Keratinocyte (primary cell): ENCODE measurements at regions not wholly inside any gene's neighbourhood (a gene's known extent, or its start where the extent isn't known, plus 50 kb on each side); places are given as distances from the start of the nearest gene placed in this dataset.

Experiments used
- DNase-seq: peaks from one replicate; pipeline ENCODE4 v3.0.0-alpha.2; 2011; ENCODE audit warnings: low read depth, missing footprints, low spot score
- FAIRE-seq: peaks from 2 replicates; lab custom pipeline; 2011; peaks lifted over from hg19 to GRCh38; lab: Jason Lieb, UNC
- H2AFZ ChIP-seq: 2 replicates; pipeline ENCODE4 v1.6.0; 2012; ENCODE audit warnings: low read length, control low read depth, inconsistent platforms; ENCODE audit not compliant: control insufficient read depth
- H3K27ac ChIP-seq: 2 replicates; pipeline ENCODE4 v1.5.1; 2011; ENCODE audit warnings: low read length; ENCODE audit not compliant: control insufficient read depth, insufficient read depth
- H3K27me3 ChIP-seq: 3 replicates; pipeline ENCODE4 v1.6.0; 2011; ENCODE audit warnings: low read length; ENCODE audit not compliant: control insufficient read depth, insufficient read depth; ENCODE audit errors: extremely low read depth
- H3K36me3 ChIP-seq, 2 experiments: 2 replicates in 1 of 2; 3 replicates in 1 of 2; pipeline ENCODE4 v1.5.1; 2011; ENCODE audit warnings: low read length in 2 of 2, mild to moderate bottlenecking in 1 of 2; ENCODE audit not compliant: control insufficient read depth in 2 of 2, insufficient read depth in 2 of 2; ENCODE audit errors: extremely low read depth in 1 of 2
- H3K4me1 ChIP-seq: 3 replicates; pipeline ENCODE4 v1.5.1; 2011; ENCODE audit warnings: low read length; ENCODE audit not compliant: control insufficient read depth, insufficient read depth; ENCODE audit errors: extremely low read depth
- H3K4me2 ChIP-seq: 3 replicates; pipeline ENCODE4 v1.6.0; 2011; ENCODE audit warnings: low read depth, low read length; ENCODE audit not compliant: control insufficient read depth, insufficient read depth; ENCODE audit errors: extremely low read depth
- H3K4me3 ChIP-seq, 3 experiments: fragments of 200-600 bp in 1 of 3; sonication (generic) in 1 of 3; 2 replicates in 2 of 3; 3 replicates in 1 of 3; pipeline ENCODE4 v1.5.1; 2011 to 2016; ENCODE audit warnings: low read length in 3 of 3, mild to moderate bottlenecking in 3 of 3, control low read depth in 2 of 3, inconsistent platforms in 1 of 3, low read depth in 1 of 3, mixed read lengths in 1 of 3, mixed run types in 1 of 3, moderate library complexity in 1 of 3; ENCODE audit not compliant: control insufficient read depth in 2 of 3, insufficient read depth in 2 of 3; ENCODE audit errors: extremely low read depth in 1 of 3
- H3K79me2 ChIP-seq: 2 replicates; pipeline ENCODE4 v1.6.0; 2012; ENCODE audit warnings: low read length; ENCODE audit not compliant: control insufficient read depth, insufficient read depth
- H3K9ac ChIP-seq: 3 replicates; pipeline ENCODE4 v1.6.0; 2011; ENCODE audit warnings: low read length; ENCODE audit not compliant: control insufficient read depth, insufficient read depth; ENCODE audit errors: extremely low read depth
- H3K9me1 ChIP-seq: 3 replicates; pipeline ENCODE4 v1.6.0; 2011; ENCODE audit warnings: low read length; ENCODE audit not compliant: control insufficient read depth, insufficient read depth; ENCODE audit errors: extremely low read depth
- H3K9me3 ChIP-seq: 2 replicates; pipeline ENCODE4 v1.5.1; 2012; ENCODE audit warnings: low read depth, low read length; ENCODE audit not compliant: control insufficient read depth
- H4K20me1 ChIP-seq: 3 replicates; pipeline ENCODE4 v1.6.0; 2011; ENCODE audit warnings: low read length; ENCODE audit not compliant: control insufficient read depth, insufficient read depth; ENCODE audit errors: extremely low read depth
- CTCF ChIP-seq, 3 experiments: IDR thresholded peaks in 1 of 3; conservative IDR thresholded peaks in 1 of 3; optimal IDR thresholded peaks in 1 of 3; 2 replicates in 2 of 3; 3 replicates in 1 of 3; pipeline versions ENCODE3 to v1.5.1; 2011; ENCODE audit warnings: low read length in 3 of 3, mild to moderate bottlenecking in 3 of 3, moderate library complexity in 2 of 3, control low read depth in 1 of 3, inconsistent platforms in 1 of 3; ENCODE audit not compliant: insufficient read depth in 2 of 3; ENCODE audit errors: extremely low read depth in 1 of 3
- EZH2 ChIP-seq: IDR thresholded peaks from one replicate; pipeline ENCODE4 v1.6.1; 2012; ENCODE audit warnings: inconsistent platforms, mild to moderate bottlenecking, low read length, moderate library complexity
- dilution Hi-C: fragments of 300-500 bp; cut with MboI; formaldehyde crosslinking; loops from one replicate; pipeline ENCODE4 v1.7.0; 2020; ENCODE audit warnings: low sequenced_read_pairs; ENCODE audit not compliant: extremely low pct_ligation_motif_present

- H3K9ac ChIP-seq = no peak overlapping the region
- H3K4me3 ChIP-seq = no peak overlapping the region
- no peak overlapping the region for H3K4me2 ChIP-seq
- H2AFZ ChIP-seq = no peak overlapping the region
- H4K20me1 ChIP-seq = no peaks in the 10 kb centered on the region
- H3K27ac ChIP-seq = no peak overlapping the region
- no peaks in the 10 kb centered on the region for H3K9me3 ChIP-seq
- H3K36me3 ChIP-seq = no peaks in the 10 kb centered on the region
- no peaks in the 10 kb centered on the region for H3K79me2 ChIP-seq
- no peaks in the 10 kb centered on the region for H3K9me1 ChIP-seq
- no peaks in the 10 kb centered on the region for H3K4me1 ChIP-seq
- dilution Hi-C loops = no loop called here
- H3K27me3 ChIP-seq = no peaks in the 10 kb centered on the region
- no peak for FAIRE-seq
- TF ChIP-seq CTCF (optimal IDR thresholded peaks at IDR 0.05 in 1 of 3, IDR thresholded peaks at IDR 0.05 in 1 of 3, conservative IDR thresholded peaks at IDR 0.05 in 1 of 3; ENCODE audit: extremely low read depth in 1 of 3, insufficient read depth in 2 of 3, low read length in 3 of 3) (no peak), EZH2 (no peak)
- DNase-seq = no peak
Measured at GRCh38 chr2:8595428-8595805, 86.4 kb upstream of the ID2 start.

GRCh38 chr2:8595811-8596600 lies 85.8 kb upstream of the ID2 start:
- no peaks in the 10 kb centered on the region for H4K20me1 ChIP-seq
- H3K4me3 ChIP-seq = no peak overlapping the region
- H3K9me3 ChIP-seq = no peaks in the 10 kb centered on the region
- H3K9me1 ChIP-seq = no peaks in the 10 kb centered on the region
- no peak overlapping the region for H3K4me2 ChIP-seq
- no peak overlapping the region for H3K9ac ChIP-seq
- dilution Hi-C loops = no loop called here
- FAIRE-seq = no peak
- no peaks in the 10 kb centered on the region for H3K27me3 ChIP-seq
- H2AFZ ChIP-seq = no peak overlapping the region
- H3K27ac ChIP-seq = no peak overlapping the region
- TF ChIP-seq CTCF (optimal IDR thresholded peaks at IDR 0.05 in 1 of 3, IDR thresholded peaks at IDR 0.05 in 1 of 3, conservative IDR thresholded peaks at IDR 0.05 in 1 of 3; ENCODE audit: extremely low read depth in 1 of 3, insufficient read depth in 2 of 3, low read length in 3 of 3) (no peak), EZH2 (no peak)
- H3K4me1 ChIP-seq = no peaks in the 10 kb centered on the region
- no peaks in the 10 kb centered on the region for H3K79me2 ChIP-seq
- no peak for DNase-seq
- no peaks in the 10 kb centered on the region for H3K36me3 ChIP-seq
